Activated naive CD4-positive, alpha-beta T cell treated with Interleukin-2 at 50 U/mL for 16 hours (primary cell): ENCODE measurements at regions not wholly inside any gene's neighbourhood (a gene's known extent, or its start where the extent isn't known, plus 50 kb on each side); places are given as distances from the start of the nearest gene placed in this dataset.

ENCODE experiments used
- DNase-seq: peaks from one replicate; pipeline ENCODE4 v3.0.0-alpha.2; 2020

- DNase-seq, result no peak
Measured at GRCh38 chr4:4735136-4735750, 124.2 kb upstream of the MSX1 start.

GRCh38 chr4:4734425-4734824 lies 125.0 kb upstream of the MSX1 start:
- no peak for DNase-seq

- DNase-seq, result no peak
Measured at GRCh38 chr4:4733663-4734062, 125.8 kb upstream of the MSX1 start.

GRCh38 chr4:4730249-4730648 lies 129.2 kb upstream of the MSX1 start:
- no peak for DNase-seq

- no peak for DNase-seq
Measured at GRCh38 chr4:4729206-4729605, 130.3 kb upstream of the MSX1 start.

- no peak for DNase-seq
Measured at GRCh38 chr4:4727536-4727935, 131.9 kb upstream of the MSX1 start.

GRCh38 chr4:4726051-4726450 lies 133.4 kb upstream of the MSX1 start:
- no peak for DNase-seq

- no peak for DNase-seq
Measured at GRCh38 chr4:4724321-4724720, 135.1 kb upstream of the MSX1 start.

GRCh38 chr4:4721636-4722035 lies 137.8 kb upstream of the MSX1 start:
- no peak for DNase-seq

GRCh38 chr4:4720646-4721045 lies 138.8 kb upstream of the MSX1 start:
- DNase-seq, result no peak

GRCh38 chr4:4719436-4719835 lies 140.0 kb upstream of the MSX1 start:
- no peak for DNase-seq

- no peak for DNase-seq
Measured at GRCh38 chr4:4717692-4718091, 141.8 kb upstream of the MSX1 start.

- DNase-seq, result no peak
Measured at GRCh38 chr4:4714331-4714730, 145.1 kb upstream of the MSX1 start.

- DNase-seq, result no peak
Measured at GRCh38 chr4:4712800-4713528, 146.5 kb upstream of the MSX1 start.

- DNase-seq, result no peak
Measured at GRCh38 chr4:4711902-4712301, 147.6 kb upstream of the MSX1 start.

GRCh38 chr4:4709736-4710135 lies 149.7 kb upstream of the MSX1 start:
- DNase-seq, result no peak

GRCh38 chr4:4704267-4704666 lies 155.2 kb upstream of the MSX1 start:
- no peak for DNase-seq

- no peak for DNase-seq
Measured at GRCh38 chr4:4697584-4697983, 155.7 kb upstream of the STX18 start.

GRCh38 chr4:4696530-4696929 lies 154.7 kb upstream of the STX18 start:
- no peak for DNase-seq

GRCh38 chr4:4695497-4695896 lies 153.6 kb upstream of the STX18 start:
- DNase-seq, result no peak

GRCh38 chr4:4694827-4695226 lies 153.0 kb upstream of the STX18 start:
- DNase-seq, result no peak

GRCh38 chr4:4694296-4694772 lies 152.5 kb upstream of the STX18 start:
- DNase-seq, result no peak

- DNase-seq, result no peak
Measured at GRCh38 chr4:4693755-4694295, 152.0 kb upstream of the STX18 start.

- no peak for DNase-seq
Measured at GRCh38 chr4:4693258-4693657, 151.4 kb upstream of the STX18 start.

GRCh38 chr4:4690854-4691253 lies 149.0 kb upstream of the STX18 start:
- DNase-seq, result no peak
